Thyroid gland (tissue), 4 donors: ENCODE measurements at regions not wholly inside any gene's neighbourhood (a gene's known extent, or its start where the extent isn't known, plus 50 kb on each side); places are given as distances from the start of the nearest gene placed in this dataset.

Experiments
- DNase-seq, 2 donors: peaks; one replicate each; pipeline ENCODE4 v3.0.0-alpha.2; 2019
- H3K27ac ChIP-seq, 3 donors: fragments of 200-600 bp; sonication (generic); 1 replicate in 2 of 3; 2 replicates in 1 of 3; pipeline ENCODE4 v1.5.1; 2016 to 2019; ENCODE audit warnings: mild to moderate bottlenecking in 1 of 3, moderate library complexity in 1 of 3
- H3K27me3 ChIP-seq: fragments of 200-600 bp; sonication (generic); one replicate; pipeline ENCODE4 v1.5.1; 2019
- H3K36me3 ChIP-seq, 2 donors: fragments of 200-600 bp; sonication (generic); one replicate each; pipeline ENCODE4 v1.5.1; 2016 to 2019
- H3K4me1 ChIP-seq, 2 donors: fragments of 200-600 bp; sonication (generic); one replicate each; pipeline ENCODE4 v1.5.1; 2017 to 2019
- H3K4me3 ChIP-seq, 3 donors: fragments of 200-600 bp; sonication (generic); replicated peaks in 1 of 3; 1 replicate in 2 of 3; 2 replicates in 1 of 3; pipeline ENCODE4 v1.5.1; 2016; ENCODE audit warnings: mild to moderate bottlenecking in 1 of 3
- H3K9me3 ChIP-seq: fragments of 200-600 bp; sonication (generic); one replicate; pipeline ENCODE4 v1.5.1; 2017
- POLR2A ChIP-seq, 2 donors: fragments of 450-650 bp; IDR thresholded peaks; one replicate each; pipeline ENCODE4 v1.6.1; 2017; ENCODE audit warnings: antibody characterized with exemption in 2 of 2, mild to moderate bottlenecking in 2 of 2, moderate library complexity in 1 of 2
- WGBS, 2 donors: methylation state at CpG; one replicate each; pipeline ENCODE4 v1.1.5; 2017; 5-methylcytosine and 5-hydroxymethylcytosine counted together
- intact Hi-C: fragments of 100-400 bp; cut with DNase I; formaldehyde crosslinking; loops from one replicate; pipeline ENCODE4 v1.15.1; 2023
- TF ChIP-seq, protein P1 (sequence below), 6 experiments: fragments of 200-600 bp in 3 of 6; fragments of 450-650 bp in 3 of 6; sonication (generic) in 3 of 6; IDR thresholded peaks; one replicate each; pipeline ENCODE4 v1.5.1; 2016 to 2019; ENCODE audit warnings: antibody characterized with exemption in 6 of 6, mild to moderate bottlenecking in 2 of 6, inconsistent platforms in 1 of 6, moderate library complexity in 1 of 6

DNA sequence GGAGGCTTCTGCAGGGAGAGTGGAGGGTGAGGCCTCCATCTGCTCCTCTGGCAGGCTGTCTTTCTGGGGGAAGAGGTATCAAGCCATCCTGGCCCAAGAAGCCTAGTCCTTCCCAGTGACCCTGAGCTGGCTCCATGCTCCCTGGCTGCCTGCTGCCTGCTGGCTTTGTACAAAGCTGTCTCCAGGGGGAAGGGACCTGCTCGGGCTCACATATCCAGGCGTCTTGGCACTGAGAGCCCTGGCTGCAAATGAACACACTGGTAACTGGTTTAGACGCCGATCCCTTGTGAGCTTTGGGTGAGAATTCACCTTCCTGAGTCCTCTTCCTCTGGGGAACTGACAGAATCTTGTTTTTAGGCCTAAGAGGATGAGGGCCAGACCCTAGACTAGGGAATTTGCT, 210.3 kb upstream of the ZBED5 start:
- DNase-seq = no peak
- intact Hi-C loops = no loop called here

DNA sequence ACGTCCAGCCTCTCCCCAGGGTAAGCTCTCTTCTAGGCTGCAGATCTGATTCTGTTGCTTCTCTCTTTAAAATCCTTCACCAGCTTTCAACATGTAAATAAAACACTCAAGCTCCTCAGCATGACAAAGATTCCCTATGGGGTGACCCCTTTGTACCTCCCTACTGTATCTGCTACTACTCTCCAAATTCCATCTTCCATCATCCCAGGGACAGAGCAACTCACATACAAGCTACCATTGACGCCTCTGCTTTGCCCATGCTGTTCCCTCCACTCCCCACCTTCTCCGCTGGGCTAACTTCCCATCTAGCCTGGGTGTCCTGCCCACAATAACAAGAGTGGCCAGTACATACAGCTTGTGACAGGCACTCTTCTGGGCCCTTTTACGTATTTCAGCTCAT, 207.5 kb upstream of the ZBED5 start:
- H3K36me3 ChIP-seq = no peaks in the 10 kb centered on the region
- intact Hi-C loops = no loop called here
- 93% methylated on average over 4 of the region's 4 CpGs for WGBS, 2 donors
- no peak for DNase-seq
- no peaks in the 10 kb centered on the region for H3K4me1 ChIP-seq
- no peaks in the 10 kb centered on the region for H3K9me3 ChIP-seq
- no peaks in the 10 kb centered on the region for H3K27me3 ChIP-seq
- H3K27ac ChIP-seq = no peak overlapping the region
- no peak overlapping the region for H3K4me3 ChIP-seq
- TF ChIP-seq, protein P1, sequence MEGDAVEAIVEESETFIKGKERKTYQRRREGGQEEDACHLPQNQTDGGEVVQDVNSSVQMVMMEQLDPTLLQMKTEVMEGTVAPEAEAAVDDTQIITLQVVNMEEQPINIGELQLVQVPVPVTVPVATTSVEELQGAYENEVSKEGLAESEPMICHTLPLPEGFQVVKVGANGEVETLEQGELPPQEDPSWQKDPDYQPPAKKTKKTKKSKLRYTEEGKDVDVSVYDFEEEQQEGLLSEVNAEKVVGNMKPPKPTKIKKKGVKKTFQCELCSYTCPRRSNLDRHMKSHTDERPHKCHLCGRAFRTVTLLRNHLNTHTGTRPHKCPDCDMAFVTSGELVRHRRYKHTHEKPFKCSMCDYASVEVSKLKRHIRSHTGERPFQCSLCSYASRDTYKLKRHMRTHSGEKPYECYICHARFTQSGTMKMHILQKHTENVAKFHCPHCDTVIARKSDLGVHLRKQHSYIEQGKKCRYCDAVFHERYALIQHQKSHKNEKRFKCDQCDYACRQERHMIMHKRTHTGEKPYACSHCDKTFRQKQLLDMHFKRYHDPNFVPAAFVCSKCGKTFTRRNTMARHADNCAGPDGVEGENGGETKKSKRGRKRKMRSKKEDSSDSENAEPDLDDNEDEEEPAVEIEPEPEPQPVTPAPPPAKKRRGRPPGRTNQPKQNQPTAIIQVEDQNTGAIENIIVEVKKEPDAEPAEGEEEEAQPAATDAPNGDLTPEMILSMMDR (IDR thresholded peaks at IDR 0.05) = no peak
- TF ChIP-seq POLR2A (IDR thresholded peaks at IDR 0.05) = no peak

More for the DNA sequence above, 210.3 kb upstream of the ZBED5 start:
- WGBS, 2 donors = 85 to 93% methylated on average over 3 to 4 of the region's 4 CpGs
- Histone ChIP-seq H3K27ac (no peak overlapping the region), H3K9me3 (no peaks in the 10 kb centered on the region), H3K27me3 (no peaks in the 10 kb centered on the region), H3K36me3 (no peaks in the 10 kb centered on the region), H3K4me3 (no peak overlapping the region), H3K4me1 (no peaks in the 10 kb centered on the region)
- TF ChIP-seq POLR2A (IDR thresholded peaks at IDR 0.05) = no peak
- TF ChIP-seq, protein P1 (IDR thresholded peaks at IDR 0.05) = no peak

DNA sequence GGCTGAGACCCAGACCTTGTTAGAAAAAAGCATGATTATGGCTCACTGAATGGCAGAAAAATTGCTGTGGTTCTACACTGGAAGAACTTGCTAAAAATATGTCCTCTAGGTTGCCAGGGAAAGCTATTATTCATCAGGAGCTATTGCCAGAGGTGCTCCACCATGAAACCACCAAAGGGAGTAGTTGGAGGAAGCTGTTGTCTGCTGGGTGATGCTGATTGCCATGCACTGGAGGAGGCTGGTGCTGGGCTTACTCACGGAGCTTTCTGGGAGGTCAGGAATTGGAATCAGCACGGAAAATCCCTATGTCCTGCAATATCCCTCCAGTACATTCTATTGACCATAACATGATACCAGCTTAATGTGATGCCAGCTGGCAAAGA, 199.6 kb upstream of the ZBED5 start:
- DNase-seq = no peak
- Histone ChIP-seq H3K9me3 (no peaks in the 10 kb centered on the region), H3K4me3 (no peak overlapping the region), H3K4me1 (no peaks in the 10 kb centered on the region), H3K36me3 (no peaks in the 10 kb centered on the region), H3K27me3 (no peaks in the 10 kb centered on the region), H3K27ac (no peak overlapping the region)
- TF ChIP-seq, protein P1 (IDR thresholded peaks at IDR 0.05) = no peak
- TF ChIP-seq POLR2A (IDR thresholded peaks at IDR 0.05) = no peak
- intact Hi-C loops = no loop called here
- 82 to 91% methylated on average over 2 of the region's 2 CpGs for WGBS, 2 donors

DNA sequence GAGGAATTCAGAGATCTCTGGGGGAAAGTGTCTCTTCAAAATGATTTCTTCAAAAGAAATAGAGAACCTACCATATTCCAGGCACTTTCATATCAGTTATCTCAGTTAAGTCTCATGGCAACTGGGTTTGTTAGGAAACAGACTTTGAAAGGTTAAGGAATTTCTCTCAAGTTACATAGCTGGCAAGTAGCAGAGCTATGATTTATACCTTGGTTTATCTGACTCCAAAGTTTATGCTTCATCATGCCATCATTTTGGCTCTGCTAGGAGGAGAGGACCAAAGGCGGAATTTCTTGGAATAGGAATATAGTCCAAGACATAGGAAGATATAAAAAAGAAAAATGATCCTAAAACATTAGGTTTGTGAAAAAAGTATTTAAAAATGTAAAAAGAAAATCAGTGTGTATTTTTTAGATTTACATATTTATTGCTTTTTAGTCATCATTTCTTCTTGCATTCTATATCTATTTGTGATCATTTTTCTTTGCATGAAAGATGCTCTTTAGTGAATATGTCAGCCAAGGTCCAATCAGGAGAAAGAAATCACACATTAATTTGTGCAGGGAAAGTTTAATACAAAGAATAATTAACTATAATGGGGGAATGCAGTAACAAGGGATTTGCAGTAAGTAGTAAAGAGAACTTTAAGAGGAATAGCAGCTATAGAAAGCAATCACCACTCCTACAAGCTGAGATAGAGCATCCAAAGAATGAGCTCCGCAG, 199.1 kb upstream of the ZBED5 start:
- H3K4me3 ChIP-seq = no peak overlapping the region
- intact Hi-C loops = no loop called here
- no peaks in the 10 kb centered on the region for H3K9me3 ChIP-seq
- no peak for TF ChIP-seq POLR2A (IDR thresholded peaks at IDR 0.05)
- TF ChIP-seq, protein P1 (IDR thresholded peaks at IDR 0.05) = no peak
- H3K27ac ChIP-seq = no peak overlapping the region
- WGBS, 2 donors = 76 to 91% methylated on average over 2 of the region's 2 CpGs
- DNase-seq = no peak
- no peaks in the 10 kb centered on the region for H3K4me1 ChIP-seq
- no peaks in the 10 kb centered on the region for H3K36me3 ChIP-seq
- H3K27me3 ChIP-seq = no peaks in the 10 kb centered on the region

DNA sequence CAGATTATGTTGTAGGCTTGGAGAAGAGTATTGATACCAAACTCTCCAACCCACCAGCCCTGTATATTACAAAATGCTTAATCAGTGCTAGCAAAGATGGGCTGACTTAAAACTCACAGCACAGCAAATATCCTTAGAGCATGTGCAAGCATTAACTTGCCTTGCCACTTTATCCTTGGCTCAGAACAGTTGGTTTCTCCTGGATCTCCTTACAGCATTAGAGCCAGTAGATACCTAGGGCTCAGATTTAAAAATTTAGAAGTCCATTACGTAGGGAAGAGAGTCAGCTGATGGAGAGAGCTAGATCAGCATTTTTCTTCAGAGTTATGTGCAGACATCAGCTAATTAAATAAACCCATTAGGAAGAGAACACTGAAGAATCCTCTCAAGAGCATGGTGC, 198.5 kb upstream of the ZBED5 start:
- Histone ChIP-seq H3K27me3 (no peaks in the 10 kb centered on the region), H3K4me3 (no peak overlapping the region), H3K4me1 (no peaks in the 10 kb centered on the region), H3K9me3 (no peaks in the 10 kb centered on the region), H3K36me3 (no peaks in the 10 kb centered on the region), H3K27ac (no peak overlapping the region)
- TF ChIP-seq POLR2A (IDR thresholded peaks at IDR 0.05) = no peak
- TF ChIP-seq, protein P1 (IDR thresholded peaks at IDR 0.05) = no peak
- intact Hi-C loops = no loop called here
- DNase-seq = no peak
- WGBS, 2 donors = 77 to 91% methylated on average over 1 of the region's 1 CpG
